Neural cell (in vitro differentiated cells): ENCODE measurements at regions not wholly inside any gene's neighbourhood (a gene's known extent, or its start where the extent isn't known, plus 50 kb on each side); places are given as distances from the start of the nearest gene placed in this dataset.

Source experiments
- H2AFZ ChIP-seq: fragments of 200-600, 300-800 bp; sonication (generic), shearing (Covaris generic); 2 replicates; pipeline ENCODE4 v1.6.0; 2014; ENCODE audit warnings: low read depth, mild to moderate bottlenecking, antibody characterized with exemption, low read length, moderate library complexity
- H3F3A ChIP-seq: fragments of 200-600 bp; shearing (Covaris generic); 2 replicates; pipeline ENCODE4 v1.6.1; 2016; ENCODE audit warnings: mild to moderate bottlenecking, moderate library complexity, mixed read lengths, antibody characterized with exemption, low read length; ENCODE audit not compliant: insufficient read depth, poor library complexity, severe bottlenecking
- H3K27ac ChIP-seq: fragments of 200-600, 300-800 bp; sonication (generic), shearing (Covaris generic); 2 replicates; pipeline ENCODE4 v1.5.1; 2014; ENCODE audit warnings: mild to moderate bottlenecking, low read length, moderate library complexity
- H3K27me3 ChIP-seq: fragments of 300-800, 200-600 bp; sonication (generic), shearing (Covaris generic); 2 replicates; pipeline ENCODE4 v1.6.0; 2014; ENCODE audit warnings: mild to moderate bottlenecking, low read depth, low read length, moderate library complexity; ENCODE audit not compliant: insufficient read depth
- H3K36me3 ChIP-seq: fragments of 300-800, 200-600 bp; sonication (generic), shearing (Covaris generic); 2 replicates; pipeline ENCODE4 v1.5.1; 2014; ENCODE audit warnings: mild to moderate bottlenecking, antibody characterized with exemption, low read length, moderate library complexity; ENCODE audit not compliant: insufficient read depth
- H3K4me2 ChIP-seq: fragments of 300-800, 200-600 bp; sonication (generic), shearing (Covaris generic); 2 replicates; pipeline ENCODE4 v1.6.0; 2014; ENCODE audit warnings: mild to moderate bottlenecking, low read length
- H3K4me3 ChIP-seq: fragments of 300-800, 200-600 bp; sonication (generic), shearing (Covaris generic); 2 replicates; pipeline ENCODE4 v1.5.1; 2014; ENCODE audit warnings: mild to moderate bottlenecking, low read length, moderate library complexity
- H3K79me2 ChIP-seq: fragments of 200-600 bp; shearing (Covaris generic); replicated peaks from 2 replicates; pipeline ENCODE4 v1.6.0; 2014; ENCODE audit warnings: mild to moderate bottlenecking, low read length, moderate library complexity; ENCODE audit not compliant: insufficient read depth
- H3K9ac ChIP-seq: fragments of 300-800, 200-600 bp; sonication (generic), shearing (Covaris generic); 2 replicates; pipeline ENCODE4 v1.6.1; 2016; ENCODE audit warnings: mild to moderate bottlenecking, low read length, mixed read lengths
- H3K9me2 ChIP-seq: fragments of 200-600 bp; shearing (Covaris generic); 2 replicates; pipeline ENCODE4 v1.6.1; 2016; ENCODE audit warnings: mild to moderate bottlenecking, low read length, mixed read lengths; ENCODE audit not compliant: insufficient read depth
- H3K9me3 ChIP-seq: fragments of 200-600, 300-800 bp; sonication (generic), shearing (Covaris generic); 2 replicates; pipeline ENCODE4 v1.6.1; 2016; ENCODE audit warnings: mild to moderate bottlenecking, mixed run types, low read length, moderate library complexity, mixed read lengths
- H4K20me1 ChIP-seq: fragments of 200-600 bp; shearing (Covaris generic); 2 replicates; pipeline ENCODE4 v1.6.1; 2016; ENCODE audit warnings: mild to moderate bottlenecking, mixed run types; ENCODE audit not compliant: insufficient read depth
- CTCF ChIP-seq: fragments of 450-650 bp; IDR thresholded peaks from 2 replicates; pipeline ENCODE4 v1.5.1; 2014; ENCODE audit warnings: antibody characterized with exemption, mild to moderate bottlenecking, moderate library complexity; ENCODE audit not compliant: poor library complexity, severe bottlenecking
- EP300 ChIP-seq: fragments of 450-650 bp; conservative IDR thresholded peaks from 2 replicates; pipeline ENCODE4 v1.6.1; 2014; ENCODE audit warnings: antibody characterized with exemption, mild to moderate bottlenecking, moderate library complexity; ENCODE audit not compliant: poor library complexity, severe bottlenecking
- EZH2 ChIP-seq: fragments of 200-600, 300-800 bp; shearing (Covaris generic), sonication (generic); IDR thresholded peaks from 2 replicates; pipeline ENCODE4 v1.6.1; 2014; ENCODE audit warnings: antibody characterized with exemption, low read length, borderline replicate concordance, mild to moderate bottlenecking; ENCODE audit not compliant: insufficient read depth, poor library complexity, severe bottlenecking
- MXI1 ChIP-seq: fragments of 450-650 bp; conservative IDR thresholded peaks from 2 replicates; pipeline ENCODE4 v1.6.1; 2014; ENCODE audit warnings: antibody characterized with exemption, mild to moderate bottlenecking; ENCODE audit not compliant: poor library complexity, severe bottlenecking
- POLR2AphosphoS5 ChIP-seq: IDR thresholded peaks from 2 replicates; pipeline ENCODE4 v1.6.1; 2012
- RAD21 ChIP-seq: fragments of 450-650 bp; conservative IDR thresholded peaks from 2 replicates; pipeline ENCODE4 v1.6.1; 2014; ENCODE audit warnings: antibody characterized with exemption, mild to moderate bottlenecking, moderate library complexity
- REST ChIP-seq: IDR thresholded peaks from 2 replicates; pipeline ENCODE4 v1.6.1; 2012; ENCODE audit warnings: borderline replicate concordance
- SMC3 ChIP-seq: fragments of 450-650 bp; conservative IDR thresholded peaks from 2 replicates; pipeline ENCODE4 v1.6.1; 2014; ENCODE audit warnings: antibody characterized with exemption, mild to moderate bottlenecking, moderate library complexity; ENCODE audit not compliant: poor library complexity
- TAF1 ChIP-seq: IDR thresholded peaks from 2 replicates; pipeline ENCODE4 v1.6.1; 2012; ENCODE audit warnings: low read depth

GRCh38 chr16:24634919-24635318 is 94.5 kb upstream of the TNRC6A start:
- TF ChIP-seq SMC3 (no peak), RAD21 (no peak), EP300 (no peak), POLR2AphosphoS5 (no peak), TAF1 (no peak), MXI1 (no peak), EZH2 (no peak), REST (no peak), CTCF (no peak)
- no peaks in the 10 kb centered on the region for H3F3A ChIP-seq

GRCh38 chr16:24635900-24636610 is 93.4 kb upstream of the TNRC6A start:
- TF ChIP-seq RAD21 (no peak), REST (no peak)
- Histone ChIP-seq H3K4me3 (no peak overlapping the region), H3K79me2 (no peaks in the 10 kb centered on the region), H3K27ac (no peak overlapping the region), H3K27me3 (no peaks in the 10 kb centered on the region), H3K9ac (no peak overlapping the region), H2AFZ (no peak overlapping the region), H4K20me1 (no peaks in the 10 kb centered on the region), H3K36me3 (no peaks in the 10 kb centered on the region), H3K9me2 (no peaks in the 10 kb centered on the region), H3K9me3 (no peaks in the 10 kb centered on the region), H3F3A (no peaks in the 10 kb centered on the region), H3K4me2 (no peak overlapping the region)

More at GRCh38 chr16:24634919-24635318, 94.5 kb upstream of the TNRC6A start:
- H3K9me2 ChIP-seq = no peaks in the 10 kb centered on the region
- H3K9ac ChIP-seq = no peak overlapping the region
- H3K4me2 ChIP-seq = no peak overlapping the region
- no peak overlapping the region for H2AFZ ChIP-seq
- no peaks in the 10 kb centered on the region for H3K9me3 ChIP-seq
- no peak overlapping the region for H3K4me3 ChIP-seq
- no peaks in the 10 kb centered on the region for H4K20me1 ChIP-seq
- H3K27me3 ChIP-seq = no peaks in the 10 kb centered on the region
- H3K36me3 ChIP-seq = no peaks in the 10 kb centered on the region
- no peak overlapping the region for H3K27ac ChIP-seq
- no peaks in the 10 kb centered on the region for H3K79me2 ChIP-seq
